Tibial nerve (tissue), 4 donors: ENCODE measurements at regions not wholly inside any gene's neighbourhood (a gene's known extent, or its start where the extent isn't known, plus 50 kb on each side); places are given as distances from the start of the nearest gene placed in this dataset.
"Not testable (repeated sequence)": the region's sequence is repeated elsewhere in the genome, so short reads cannot be mapped to it uniquely, and the experiment has no call there.

Experiments
- DNase-seq, 2 donors: peaks; one replicate each; pipeline ENCODE4 v3.0.0-alpha.2; 2019; ENCODE audit warnings: low spot score in 2 of 2
- H3K27ac ChIP-seq, 4 donors: fragments of 200-600 bp; sonication (generic) in 3 of 4; one replicate each; pipeline ENCODE4 v1.5.1; 2017 to 2019; ENCODE audit warnings: mild to moderate bottlenecking in 1 of 4
- H3K27me3 ChIP-seq, 2 donors: fragments of 200-600 bp; sonication (generic) in 1 of 2; one replicate each; pipeline versions ENCODE4 v1.5.1 to v1.6.0; 2017 to 2019
- H3K36me3 ChIP-seq, 3 donors: fragments of 200-600 bp; sonication (generic); one replicate each; pipeline ENCODE4 v1.5.1; 2018 to 2019
- H3K4me1 ChIP-seq, 4 donors: fragments of 200-600 bp; sonication (generic) in 3 of 4; one replicate each; pipeline ENCODE4 v1.5.1; 2017 to 2019
- H3K4me3 ChIP-seq, 4 donors: fragments of 200-600 bp; sonication (generic) in 3 of 4; one replicate each; pipeline ENCODE4 v1.5.1; 2017 to 2019; ENCODE audit warnings: mild to moderate bottlenecking in 1 of 4, moderate library complexity in 1 of 4
- H3K9me3 ChIP-seq, 4 donors: fragments of 200-600 bp; sonication (generic) in 3 of 4; one replicate each; pipeline ENCODE4 v1.5.1; 2017 to 2019
- CTCF ChIP-seq, 5 experiments: fragments of 200-600 bp in 3 of 5; fragments of 450-650 bp in 2 of 5; sonication (generic) in 3 of 5; IDR thresholded peaks; one replicate each; pipeline ENCODE4 v1.5.1; 2016 to 2019; ENCODE audit warnings: antibody characterized with exemption in 5 of 5, mild to moderate bottlenecking in 3 of 5, moderate library complexity in 2 of 5
- EP300 ChIP-seq, 2 donors: sonication (generic); formaldehyde crosslinking; IDR thresholded peaks; one replicate each; pipeline ENCODE4 v1.6.1; 2017; ENCODE audit warnings: antibody characterized with exemption in 2 of 2, mild to moderate bottlenecking in 1 of 2
- POLR2A ChIP-seq, 2 donors: fragments of 450-650 bp; IDR thresholded peaks; one replicate each; pipeline ENCODE4 v1.6.1; 2017; ENCODE audit warnings: antibody characterized with exemption in 2 of 2, mild to moderate bottlenecking in 2 of 2, moderate library complexity in 2 of 2
- WGBS, 2 donors: methylation state at CpG; one replicate each; pipeline ENCODE4 v1.1.5; 2018; 5-methylcytosine and 5-hydroxymethylcytosine counted together

- no peaks in the 10 kb centered on the region for H3K4me1 ChIP-seq
- no peak for DNase-seq
- H3K4me3 ChIP-seq = no peak overlapping the region
- 89 to 92% methylated on average over 1 of the region's 1 CpG for WGBS, 2 donors
- no peak overlapping the region for H3K27ac ChIP-seq
- H3K9me3 ChIP-seq = no peaks in the 10 kb centered on the region
- no peaks in the 10 kb centered on the region for H3K36me3 ChIP-seq
- no peaks in the 10 kb centered on the region for H3K27me3 ChIP-seq
- TF ChIP-seq POLR2A (IDR thresholded peaks at IDR 0.05) (no peak), EP300 (IDR thresholded peaks at IDR 0.05) (no peak), CTCF (IDR thresholded peaks at IDR 0.05) (no peak)
Measured at GRCh38 chr12:90548595-90548994, 406.4 kb downstream of the CCER1 start.

- DNase-seq = no peak
- WGBS, 2 donors = 91 to 93% methylated on average over 3 of the region's 3 CpGs
- Histone ChIP-seq H3K27me3 (no peaks in the 10 kb centered on the region), H3K27ac (no peak overlapping the region), H3K4me1 (no peaks in the 10 kb centered on the region), H3K4me3 (no peak overlapping the region), H3K36me3 (no peaks in the 10 kb centered on the region), H3K9me3 (no peaks in the 10 kb centered on the region)
- TF ChIP-seq POLR2A (IDR thresholded peaks at IDR 0.05) = no peak
- no peak for TF ChIP-seq EP300 (IDR thresholded peaks at IDR 0.05)
- TF ChIP-seq CTCF (IDR thresholded peaks at IDR 0.05) = no peak
Measured at GRCh38 chr12:90546511-90546910, 408.5 kb downstream of the CCER1 start.

DNA sequence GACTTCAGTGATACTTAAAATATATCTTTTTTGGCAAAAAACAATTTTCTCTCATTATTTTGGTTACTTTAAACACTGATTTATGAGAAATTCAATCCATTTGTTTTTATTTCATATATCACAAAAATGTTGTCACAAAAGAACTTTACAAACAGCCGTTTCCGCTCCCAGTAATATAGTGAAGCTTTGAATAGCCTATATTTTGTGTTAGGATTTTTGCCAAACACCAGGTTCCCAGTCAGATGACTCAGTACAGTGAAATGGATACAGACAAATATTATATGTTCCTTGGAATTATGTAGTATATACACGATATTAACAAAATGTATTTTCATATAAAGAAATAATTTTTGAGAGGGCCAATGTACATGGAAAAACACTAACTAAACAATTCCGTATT, 411.1 kb downstream of the CCER1 start:
- no peaks in the 10 kb centered on the region for H3K27me3 ChIP-seq
- no peak for DNase-seq
- no peaks in the 10 kb centered on the region for H3K9me3 ChIP-seq
- H3K4me3 ChIP-seq = no peak overlapping the region
- H3K4me1 ChIP-seq = no peaks in the 10 kb centered on the region
- TF ChIP-seq POLR2A (IDR thresholded peaks at IDR 0.05) = no peak
- no peak for TF ChIP-seq CTCF (IDR thresholded peaks at IDR 0.05)
- no peak for TF ChIP-seq EP300 (IDR thresholded peaks at IDR 0.05)
- H3K36me3 ChIP-seq = no peaks in the 10 kb centered on the region
- 71 to 81% methylated on average over 4 of the region's 4 CpGs for WGBS, 2 donors
- H3K27ac ChIP-seq = no peak overlapping the region

DNA sequence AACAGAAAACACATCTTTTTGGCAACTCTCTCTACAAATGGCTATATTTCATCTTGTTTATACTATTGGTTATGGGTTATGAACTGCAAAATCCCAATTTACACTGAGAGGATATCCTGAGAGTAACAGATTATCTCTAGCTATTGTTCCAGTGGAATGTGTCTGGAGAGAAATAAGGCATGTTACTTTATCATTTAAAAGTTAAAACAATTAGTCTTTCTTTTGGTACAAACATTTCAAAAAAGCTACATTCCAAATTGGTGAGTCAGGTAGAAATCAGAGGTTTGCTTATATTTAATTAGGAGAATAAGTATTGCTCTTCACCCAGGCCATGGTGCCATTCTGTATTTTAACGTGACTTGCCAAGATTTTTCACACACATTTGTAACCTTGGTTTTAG, 411.6 kb downstream of the CCER1 start:
- Histone ChIP-seq H3K4me3 (no peak overlapping the region), H3K27ac (no peak overlapping the region), H3K27me3 (no peaks in the 10 kb centered on the region), H3K9me3 (no peaks in the 10 kb centered on the region), H3K4me1 (no peaks in the 10 kb centered on the region), H3K36me3 (no peaks in the 10 kb centered on the region)
- WGBS, 2 donors = 34 to 49% methylated on average over 1 of the region's 1 CpG
- DNase-seq = no peak
- TF ChIP-seq EP300 (IDR thresholded peaks at IDR 0.05) = no peak
- no peak for TF ChIP-seq POLR2A (IDR thresholded peaks at IDR 0.05)
- no peak for TF ChIP-seq CTCF (IDR thresholded peaks at IDR 0.05)

DNA sequence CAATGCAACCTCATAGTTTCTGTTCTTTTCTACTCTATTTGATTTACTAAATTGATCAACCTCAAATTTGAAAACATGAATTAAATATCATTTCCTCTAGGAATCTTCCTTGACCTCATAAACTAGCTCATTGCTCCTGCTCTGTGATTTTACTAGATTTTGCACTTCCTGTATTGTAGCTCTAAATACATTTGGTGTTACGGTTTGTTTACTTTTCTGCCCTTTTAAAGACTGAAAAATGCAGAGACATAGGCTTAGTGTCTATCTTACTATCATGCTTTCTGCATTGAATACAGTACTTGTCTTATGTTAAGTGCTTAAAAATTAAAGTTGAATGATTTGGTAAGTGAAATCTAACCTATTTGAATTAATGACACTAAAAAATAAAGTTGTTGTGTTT, 412.1 kb downstream of the CCER1 start:
- H3K36me3 ChIP-seq, DNase-seq, H3K27me3 ChIP-seq, H3K27ac ChIP-seq, H3K4me3 ChIP-seq, H3K4me1 ChIP-seq, H3K9me3 ChIP-seq: not testable (repeated sequence)
- 56 to 60% methylated on average over 1 of the region's 1 CpG for WGBS, 2 donors

DNA sequence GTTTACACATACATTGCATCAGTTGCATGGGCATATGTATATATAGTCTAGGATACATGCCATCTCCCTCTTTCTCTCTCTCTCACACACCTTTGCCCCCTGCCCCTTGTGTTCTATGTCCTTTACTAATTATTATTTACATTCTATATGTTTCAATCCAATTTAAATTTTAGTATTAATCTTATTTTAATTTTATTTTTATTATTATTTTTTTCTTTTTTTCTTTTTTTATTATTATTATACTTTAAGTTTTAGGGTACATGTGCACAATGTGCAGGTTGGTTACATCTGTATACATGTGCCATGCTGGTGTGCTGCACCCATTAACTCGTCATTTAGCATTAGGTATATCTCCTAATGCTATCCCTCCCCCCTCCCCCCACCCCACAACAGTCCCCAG, 421.1 kb downstream of the CCER1 start:
- H3K27me3 ChIP-seq, DNase-seq, H3K4me3 ChIP-seq, H3K36me3 ChIP-seq, H3K4me1 ChIP-seq, H3K27ac ChIP-seq, H3K9me3 ChIP-seq: not testable (repeated sequence)
- 93 to 100% methylated on average over 1 of the region's 1 CpG for WGBS, 2 donors
